Activated naive CD8-positive, alpha-beta T cell treated with anti-CD3 and anti-CD28 coated beads for 36 hours (primary cell): ENCODE measurements at regions not wholly inside any gene's neighbourhood (a gene's known extent, or its start where the extent isn't known, plus 50 kb on each side); places are given as distances from the start of the nearest gene placed in this dataset.
A peak's percentile ranks its signal among the peaks of the same experiment; 100 is the strongest.

ENCODE experiments used
- DNase-seq: peaks from one replicate; pipeline ENCODE4 v3.0.0; 2021
- H3K27ac Mint-ChIP-seq: one replicate; pipeline ENCODE4 v1.8.0; 2022; ENCODE audit warnings: mild to moderate bottlenecking, moderate library complexity, mixed read lengths
- H3K27me3 Mint-ChIP-seq: one replicate; pipeline ENCODE4 v1.8.0; 2022; ENCODE audit warnings: mild to moderate bottlenecking, mixed read lengths
- H3K36me3 Mint-ChIP-seq: one replicate; pipeline ENCODE4 v1.8.0; 2021; ENCODE audit warnings: mild to moderate bottlenecking, mixed read lengths
- H3K4me1 Mint-ChIP-seq: one replicate; pipeline ENCODE4 v1.8.0; 2021; ENCODE audit warnings: mixed read lengths
- H3K4me3 Mint-ChIP-seq: one replicate; pipeline ENCODE4 v1.8.0; 2022; ENCODE audit warnings: mild to moderate bottlenecking, moderate library complexity, mixed read lengths
- H3K9me3 Mint-ChIP-seq: one replicate; pipeline ENCODE4 v1.8.0; 2022; ENCODE audit warnings: mixed read lengths

DNA sequence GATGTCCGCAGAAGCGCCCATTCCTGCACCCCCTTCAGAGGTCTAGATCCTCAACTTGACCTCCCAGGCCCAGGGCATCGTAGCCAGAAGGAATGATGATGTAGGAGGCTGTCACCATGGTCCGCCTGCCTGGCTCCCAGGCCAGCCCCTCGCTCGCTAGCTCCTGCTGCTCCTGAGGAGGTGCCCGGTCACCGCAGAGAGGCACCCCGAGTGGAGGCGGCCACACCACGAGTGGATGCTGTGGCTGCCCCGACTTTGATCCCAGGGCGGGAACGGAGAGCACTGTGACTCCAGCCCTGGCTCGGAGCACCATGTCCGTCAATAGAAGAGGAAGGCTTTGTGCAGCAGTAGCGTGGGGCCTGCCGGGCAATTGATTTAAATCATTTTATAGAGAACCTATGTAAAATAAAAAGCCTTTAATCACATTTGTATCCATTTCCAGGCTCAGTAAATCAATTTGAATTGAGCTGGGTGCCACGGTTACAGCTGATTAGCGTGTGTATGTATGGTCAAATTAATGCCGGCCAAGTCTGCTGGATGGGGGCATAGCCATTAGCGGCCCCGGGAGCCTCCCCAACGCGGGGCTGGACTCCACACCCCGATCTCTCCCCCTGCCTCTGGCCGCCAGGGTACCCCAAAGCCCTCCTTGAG lies 122.6 kb upstream of the GSE1 start:
- Mint-ChIP-seq H3K27me3 (no peaks in the 10 kb centered on the region), H3K36me3 (no peaks in the 10 kb centered on the region), H3K4me3 (no peak overlapping the region), H3K27ac (no peak overlapping the region), H3K9me3 (no peaks in the 10 kb centered on the region), H3K4me1 (peaks cover 12% of the 10 kb centered on the region)
- DNase-seq, result no peak

DNA sequence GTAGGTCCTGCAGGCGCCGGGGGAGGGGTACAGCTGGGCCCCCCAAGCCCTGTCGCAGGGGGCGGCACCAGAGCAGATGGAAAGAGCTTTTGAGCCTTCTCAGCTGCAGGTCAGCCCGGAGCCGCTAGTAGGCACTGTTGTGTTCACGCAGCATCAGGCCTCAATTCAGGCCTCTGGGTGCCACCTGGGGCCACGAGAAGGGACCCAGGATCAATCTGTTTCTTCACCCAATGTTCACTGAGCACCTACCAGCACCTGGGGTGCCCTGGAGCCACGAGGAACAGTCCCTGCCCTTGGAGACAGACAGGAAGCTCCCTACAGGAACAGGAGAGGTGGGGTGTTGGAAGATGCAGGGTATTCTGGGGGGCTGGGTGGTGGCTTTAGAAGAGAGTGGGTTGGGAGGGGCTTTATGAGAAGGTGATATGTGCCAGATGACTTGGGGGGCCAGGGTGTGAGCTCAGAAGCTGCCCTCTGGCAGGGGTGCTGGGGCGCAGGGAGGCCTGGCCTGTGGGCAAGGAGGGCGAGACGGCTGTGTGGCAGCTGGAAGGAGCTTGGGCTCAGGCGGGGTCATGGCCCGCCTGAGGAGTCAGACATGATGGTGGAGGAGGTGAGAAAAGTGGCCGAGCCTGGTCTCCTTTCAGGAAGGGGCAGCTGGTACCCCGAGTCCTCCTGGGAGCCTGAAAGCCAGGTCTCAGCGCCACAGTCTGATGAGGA lies 121.9 kb upstream of the GSE1 start:
- peak; percentile 40 for DNase-seq
- Mint-ChIP-seq H3K4me1 (peaks cover 12% of the 10 kb centered on the region), H3K27me3 (no peaks in the 10 kb centered on the region), H3K27ac (no peak overlapping the region), H3K9me3 (no peaks in the 10 kb centered on the region), H3K4me3 (peak overlapping the region; percentile 56), H3K36me3 (no peaks in the 10 kb centered on the region)

DNA sequence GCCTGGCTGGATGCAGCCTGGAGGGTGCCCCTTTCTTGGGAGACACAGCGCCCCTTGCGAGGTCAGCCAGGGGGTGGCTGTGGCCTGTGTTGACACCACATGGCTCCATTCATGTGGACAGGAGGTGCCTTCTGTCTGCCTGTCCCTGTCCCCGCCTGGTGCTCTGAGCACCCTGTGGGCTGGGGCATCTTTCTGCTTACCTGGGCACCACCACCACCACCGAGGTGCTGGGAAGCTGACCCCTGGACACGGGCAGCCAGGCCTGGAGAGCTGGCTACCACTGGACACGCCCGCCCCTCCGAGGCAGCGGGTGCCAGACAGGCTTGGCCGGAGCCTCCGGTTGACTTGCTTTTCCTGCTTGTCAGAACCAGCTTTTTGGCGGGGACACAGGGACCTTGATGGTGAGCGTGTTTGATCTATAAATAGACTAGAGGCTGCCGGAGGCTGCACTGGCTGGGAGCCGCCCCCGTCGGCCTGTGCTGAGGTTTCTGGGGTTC lies 121.3 kb upstream of the GSE1 start:
- no peak overlapping the region for H3K27ac Mint-ChIP-seq
- H3K36me3 Mint-ChIP-seq, result no peaks in the 10 kb centered on the region
- peaks cover 12% of the 10 kb centered on the region for H3K4me1 Mint-ChIP-seq
- no peaks in the 10 kb centered on the region for H3K9me3 Mint-ChIP-seq
- DNase-seq, result peak; percentile 13
- no peak overlapping the region for H3K4me3 Mint-ChIP-seq
- H3K27me3 Mint-ChIP-seq, result no peaks in the 10 kb centered on the region

DNA sequence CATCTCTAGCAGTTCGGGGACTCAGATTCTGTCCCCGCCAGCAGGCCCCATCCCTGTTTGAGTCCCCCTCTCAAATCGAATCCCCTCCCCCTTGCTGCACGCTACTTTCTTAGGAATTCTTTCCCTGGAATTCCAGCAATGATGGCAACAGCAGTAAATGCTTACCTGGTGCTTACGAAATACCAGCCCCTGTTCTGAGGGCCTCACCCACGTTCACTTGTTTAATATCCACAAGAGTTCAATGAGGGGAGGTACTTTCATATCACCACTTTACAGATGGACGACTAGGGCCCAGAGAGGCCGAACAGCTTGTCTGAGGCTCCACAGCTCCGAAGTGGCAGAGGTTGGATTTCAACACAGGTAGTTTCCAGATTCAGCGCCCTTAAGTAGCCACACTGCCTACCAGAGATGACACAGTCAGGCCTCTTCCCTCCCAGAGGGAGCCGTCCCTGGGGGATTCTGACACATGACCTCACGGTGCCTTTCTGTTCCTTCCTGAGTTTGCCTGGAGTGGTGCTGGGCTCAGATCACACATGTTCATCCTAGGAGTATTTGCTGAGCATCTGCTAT lies 120.7 kb upstream of the GSE1 start:
- Mint-ChIP-seq H3K36me3 (no peaks in the 10 kb centered on the region), H3K9me3 (no peaks in the 10 kb centered on the region), H3K4me3 (no peak overlapping the region), H3K27me3 (no peaks in the 10 kb centered on the region), H3K27ac (no peak overlapping the region), H3K4me1 (peaks cover 12% of the 10 kb centered on the region)
- DNase-seq, result no peak

DNA sequence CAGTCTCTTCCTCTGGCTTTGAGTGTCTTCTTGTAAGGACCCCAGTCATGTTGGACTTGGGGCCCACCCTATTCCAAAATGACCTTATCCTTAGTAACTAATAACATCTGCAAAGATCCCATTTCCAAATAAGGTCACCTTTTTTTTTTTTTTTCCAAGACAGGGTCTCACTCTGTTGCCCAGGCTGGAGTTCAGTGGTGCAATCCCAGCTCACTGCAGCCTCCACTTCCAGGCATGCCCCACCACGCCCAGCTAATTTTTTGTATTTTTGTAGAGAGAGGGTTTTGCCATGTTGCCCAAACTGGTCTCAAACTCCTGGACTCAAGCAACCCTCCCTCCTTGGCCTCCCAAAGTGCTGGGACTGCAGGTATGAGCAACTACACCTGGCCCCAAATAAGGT lies 118.8 kb upstream of the GSE1 start:
- Mint-ChIP-seq H3K36me3 (no peaks in the 10 kb centered on the region), H3K4me3 (no peak overlapping the region), H3K9me3 (no peaks in the 10 kb centered on the region), H3K27me3 (no peaks in the 10 kb centered on the region), H3K4me1 (peaks cover 12% of the 10 kb centered on the region), H3K27ac (peak overlapping the region; percentile 7)
- DNase-seq, result no peak

DNA sequence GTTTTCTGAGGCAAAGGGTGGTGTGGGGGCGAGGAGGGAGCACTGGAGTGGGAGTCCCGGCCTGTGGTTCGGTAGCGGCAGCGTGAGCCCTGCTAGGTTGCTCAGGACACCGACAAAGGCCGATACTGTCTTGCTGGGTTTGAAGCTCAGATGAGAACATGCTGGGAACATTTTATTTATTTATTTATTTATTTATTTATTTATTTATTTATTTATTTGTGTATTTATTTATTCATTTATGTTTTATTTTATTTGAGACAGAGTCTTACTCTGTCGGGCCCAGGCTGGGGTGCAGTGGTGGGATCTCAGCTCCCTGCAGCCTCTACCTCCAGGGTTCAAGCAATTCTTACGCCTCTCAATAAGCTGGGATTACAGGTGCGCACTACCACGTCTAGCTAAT lies 117.9 kb upstream of the GSE1 start:
- Mint-ChIP-seq H3K9me3 (no peaks in the 10 kb centered on the region), H3K27me3 (no peaks in the 10 kb centered on the region), H3K4me3 (no peak overlapping the region), H3K4me1 (peaks cover 12% of the 10 kb centered on the region), H3K36me3 (no peaks in the 10 kb centered on the region), H3K27ac (no peak overlapping the region)
- no peak for DNase-seq

DNA sequence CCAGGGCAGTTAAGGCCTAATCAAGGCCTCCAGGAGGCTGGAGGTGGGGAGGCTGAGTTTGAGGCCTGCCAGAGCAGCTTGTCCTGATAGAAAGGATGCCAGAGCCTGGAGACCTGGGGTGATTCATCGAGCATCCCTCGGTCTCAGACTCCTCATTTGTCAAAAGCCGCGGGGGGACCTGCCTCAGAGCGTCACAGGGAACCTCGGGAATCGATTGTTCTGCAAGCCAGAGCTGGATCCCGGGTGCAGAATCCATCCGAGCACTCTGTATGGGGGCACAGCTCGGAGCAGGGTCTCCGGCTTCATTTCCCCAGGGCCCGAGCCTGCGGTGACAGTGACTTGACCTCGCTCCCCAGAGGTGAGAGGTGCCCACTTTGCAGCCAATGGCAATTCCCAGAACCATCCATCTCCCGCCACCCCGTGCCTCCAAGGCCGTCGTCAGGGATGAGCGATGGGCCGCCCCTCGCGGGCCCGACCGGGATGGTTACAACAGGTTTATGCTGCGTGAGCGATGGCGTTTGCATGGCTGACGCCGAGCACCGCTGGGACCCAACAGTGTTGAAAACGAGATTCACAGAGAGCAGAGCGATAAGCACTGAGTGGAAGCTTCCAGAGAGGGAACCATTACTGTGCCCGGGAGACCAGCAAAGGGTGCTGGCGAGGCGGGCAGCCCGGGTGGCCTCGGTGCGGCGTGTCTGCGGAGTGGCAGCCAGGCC lies 117.1 kb upstream of the GSE1 start:
- H3K4me3 Mint-ChIP-seq, result no peak overlapping the region
- H3K27ac Mint-ChIP-seq, result no peak overlapping the region
- H3K36me3 Mint-ChIP-seq, result no peaks in the 10 kb centered on the region
- H3K27me3 Mint-ChIP-seq, result no peaks in the 10 kb centered on the region
- no peak for DNase-seq
- peaks cover 12% of the 10 kb centered on the region for H3K4me1 Mint-ChIP-seq
- H3K9me3 Mint-ChIP-seq, result no peaks in the 10 kb centered on the region

DNA sequence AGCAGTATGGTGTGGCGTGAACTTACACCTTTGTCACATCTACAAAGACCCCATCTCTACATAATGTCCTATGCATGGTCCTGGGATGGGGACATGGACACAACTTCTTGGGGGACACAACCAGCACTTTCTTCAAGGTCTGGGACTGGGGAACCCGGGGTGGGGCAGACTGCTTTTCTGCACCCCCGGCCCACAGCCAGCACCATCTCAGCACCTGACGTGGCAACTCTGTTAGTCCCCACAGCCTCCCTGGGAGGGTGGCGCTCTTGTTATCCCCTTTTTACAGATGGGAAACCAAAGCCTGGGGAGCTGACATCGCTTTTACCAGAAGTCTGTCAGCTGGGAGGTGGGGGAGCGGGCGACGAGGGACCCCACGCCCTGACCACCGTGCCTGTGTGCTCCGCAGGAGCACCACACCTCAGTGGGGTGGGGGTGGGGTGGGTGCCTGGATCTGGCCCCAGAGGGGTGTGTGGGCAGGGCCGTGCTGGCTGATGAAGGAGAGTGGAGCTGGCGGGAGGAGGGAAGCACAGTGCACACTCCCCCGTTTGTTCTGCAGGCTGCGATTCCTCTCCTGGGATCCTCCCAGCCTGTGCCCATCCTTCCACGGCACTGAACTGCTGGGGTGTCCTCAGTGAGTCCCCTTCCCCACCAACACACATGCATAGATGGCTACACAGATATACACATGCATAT lies 115.4 kb upstream of the GSE1 start:
- Mint-ChIP-seq H3K4me1 (no peaks in the 10 kb centered on the region), H3K4me3 (no peak overlapping the region), H3K27ac (no peak overlapping the region), H3K9me3 (no peaks in the 10 kb centered on the region), H3K27me3 (no peaks in the 10 kb centered on the region), H3K36me3 (no peaks in the 10 kb centered on the region)
- no peak for DNase-seq

DNA sequence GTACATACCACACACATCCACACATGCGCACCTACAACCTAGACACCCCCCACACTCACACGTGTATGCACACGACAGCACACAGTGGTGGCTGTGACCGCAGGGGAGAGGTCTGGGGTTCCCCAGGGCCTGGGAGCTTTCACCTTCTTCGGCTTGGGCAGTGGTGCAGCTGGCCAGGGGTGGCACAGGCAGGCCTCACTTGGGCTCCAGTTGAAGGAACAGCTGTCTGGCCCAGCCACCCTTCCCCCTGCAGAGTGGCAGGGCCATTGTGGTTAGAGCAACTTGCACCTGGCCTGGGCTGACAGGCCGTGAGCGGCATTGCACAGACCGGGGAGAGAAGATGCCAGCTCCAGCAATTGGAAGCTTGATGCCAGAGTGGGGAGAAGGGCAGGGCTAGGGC lies 114.5 kb upstream of the GSE1 start:
- no peaks in the 10 kb centered on the region for H3K4me1 Mint-ChIP-seq
- H3K4me3 Mint-ChIP-seq, result no peak overlapping the region
- no peaks in the 10 kb centered on the region for H3K9me3 Mint-ChIP-seq
- no peak overlapping the region for H3K27ac Mint-ChIP-seq
- peak; percentile 4 for DNase-seq
- H3K27me3 Mint-ChIP-seq, result no peaks in the 10 kb centered on the region
- H3K36me3 Mint-ChIP-seq, result no peaks in the 10 kb centered on the region

DNA sequence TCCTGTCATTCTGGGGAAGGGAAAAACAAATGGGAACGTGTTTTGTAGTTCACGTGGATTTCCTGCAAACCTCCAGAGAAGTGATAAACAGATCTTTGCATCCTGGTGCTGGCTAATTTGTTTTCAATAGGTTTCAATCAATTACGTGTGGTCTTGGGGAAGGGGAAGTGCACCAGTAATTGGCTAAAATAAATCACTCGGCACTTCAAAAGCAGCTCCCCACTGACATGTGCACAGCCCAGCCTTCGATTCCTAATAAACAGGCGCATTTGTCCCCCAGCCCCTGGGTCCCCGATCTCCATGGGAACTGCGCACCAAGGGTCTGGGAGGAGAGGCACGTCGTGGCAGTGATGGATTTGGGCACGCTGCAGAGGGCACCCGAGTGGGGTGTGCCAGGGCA lies 112.9 kb upstream of the GSE1 start:
- no peaks in the 10 kb centered on the region for H3K36me3 Mint-ChIP-seq
- no peaks in the 10 kb centered on the region for H3K4me1 Mint-ChIP-seq
- H3K4me3 Mint-ChIP-seq, result no peak overlapping the region
- no peak for DNase-seq
- H3K27ac Mint-ChIP-seq, result no peak overlapping the region
- no peaks in the 10 kb centered on the region for H3K27me3 Mint-ChIP-seq
- H3K9me3 Mint-ChIP-seq, result no peaks in the 10 kb centered on the region

DNA sequence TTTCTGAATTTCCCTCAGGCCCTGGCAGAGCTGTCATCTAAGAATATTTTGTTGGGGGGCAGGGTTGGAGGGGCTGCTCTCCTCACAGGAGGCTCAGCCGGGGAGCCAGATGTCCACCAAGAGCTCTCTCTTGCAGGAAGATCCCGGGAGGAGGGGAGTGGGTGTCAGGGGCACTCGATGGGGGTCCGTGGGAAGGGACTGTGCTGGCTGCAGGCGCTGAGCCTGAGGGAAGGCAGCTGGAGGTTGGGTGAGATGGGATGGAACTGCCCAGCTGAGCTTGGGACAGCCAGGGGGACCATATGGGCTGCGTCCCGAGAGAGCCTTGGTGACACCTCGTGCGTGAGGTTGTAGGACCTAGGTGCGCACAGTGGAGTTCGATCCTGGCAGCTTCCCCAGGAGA lies 111.2 kb upstream of the GSE1 start:
- Mint-ChIP-seq H3K4me1 (no peaks in the 10 kb centered on the region), H3K9me3 (no peaks in the 10 kb centered on the region), H3K27ac (no peak overlapping the region), H3K36me3 (no peaks in the 10 kb centered on the region), H3K4me3 (no peak overlapping the region), H3K27me3 (no peaks in the 10 kb centered on the region)
- no peak for DNase-seq

DNA sequence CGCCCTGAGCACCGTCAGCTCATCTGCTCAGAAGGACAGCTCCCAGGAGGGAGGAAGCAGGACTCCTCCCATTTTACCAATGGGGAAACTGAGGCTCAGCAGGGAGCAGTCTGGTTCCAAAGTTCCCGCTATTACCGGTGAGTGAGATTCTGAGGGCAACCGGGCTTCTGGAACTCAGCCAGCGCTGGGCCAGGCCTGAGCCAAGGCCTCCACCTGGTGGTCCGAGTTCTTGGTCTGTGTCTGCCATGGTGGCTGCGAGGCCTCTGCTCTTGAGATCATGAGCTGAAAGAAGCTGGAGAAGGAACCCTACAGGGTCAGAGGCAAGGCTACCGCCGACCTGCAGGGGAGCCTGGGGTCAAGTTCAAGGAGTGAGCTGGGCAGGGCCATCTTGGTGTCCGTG lies 110.8 kb upstream of the GSE1 start:
- Mint-ChIP-seq H3K27ac (no peak overlapping the region), H3K4me3 (no peak overlapping the region), H3K27me3 (no peaks in the 10 kb centered on the region), H3K4me1 (no peaks in the 10 kb centered on the region), H3K9me3 (no peaks in the 10 kb centered on the region), H3K36me3 (no peaks in the 10 kb centered on the region)
- DNase-seq, result no peak

DNA sequence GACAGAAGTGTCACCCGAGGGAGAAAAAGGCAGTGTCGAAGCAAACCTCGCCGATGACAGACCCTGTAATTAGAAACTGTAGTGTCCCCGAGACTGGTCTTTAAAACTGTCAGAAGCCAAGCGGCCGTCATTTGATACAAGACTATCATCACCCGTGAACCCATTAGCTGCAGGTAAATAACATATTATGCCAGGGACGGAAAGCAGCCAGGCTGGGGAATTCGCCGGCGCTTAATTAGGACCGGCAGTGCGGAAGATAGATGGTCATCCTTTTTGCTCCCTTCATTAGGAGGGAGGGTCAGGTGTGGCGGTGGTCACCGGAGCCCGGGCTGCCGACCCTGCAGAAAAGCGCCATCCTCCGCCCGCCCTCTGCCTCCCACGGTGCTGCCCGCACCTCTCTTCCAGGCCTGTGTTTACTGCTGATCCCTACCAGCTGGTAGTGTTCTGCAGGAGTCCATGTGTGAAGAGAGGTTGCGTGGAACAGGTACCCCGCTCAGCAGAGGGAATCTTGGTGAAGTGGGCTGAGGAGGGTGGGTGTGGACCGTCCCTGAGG lies 109.4 kb upstream of the GSE1 start:
- DNase-seq, result no peak
- Mint-ChIP-seq H3K9me3 (no peaks in the 10 kb centered on the region), H3K27me3 (no peaks in the 10 kb centered on the region), H3K27ac (no peak overlapping the region), H3K4me3 (no peak overlapping the region), H3K36me3 (no peaks in the 10 kb centered on the region), H3K4me1 (no peaks in the 10 kb centered on the region)

DNA sequence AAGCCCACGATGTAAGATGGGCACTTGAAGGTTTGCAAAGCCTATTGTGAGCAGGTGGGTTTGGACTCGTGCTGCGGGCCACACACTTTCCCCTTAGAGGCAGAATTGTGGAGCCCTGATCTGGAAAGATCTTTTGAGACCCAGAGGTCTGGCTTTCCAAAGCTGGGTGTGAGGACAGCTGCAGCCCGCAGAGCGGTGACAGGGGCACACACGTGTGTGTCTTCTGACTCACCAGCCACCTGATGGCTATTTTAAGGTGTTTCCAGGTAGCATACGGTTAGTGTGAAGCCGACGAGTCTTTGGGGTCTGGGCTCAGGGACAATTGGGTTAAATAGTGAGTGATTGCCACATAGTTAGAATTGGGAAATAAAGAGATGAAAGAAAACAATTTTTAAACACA lies 108.9 kb upstream of the GSE1 start:
- Mint-ChIP-seq H3K9me3 (no peaks in the 10 kb centered on the region), H3K4me1 (no peaks in the 10 kb centered on the region), H3K27ac (no peak overlapping the region), H3K4me3 (no peak overlapping the region), H3K27me3 (no peaks in the 10 kb centered on the region), H3K36me3 (no peaks in the 10 kb centered on the region)
- no peak for DNase-seq
